HL-60 (cell line): ENCODE measurements at regions not wholly inside any gene's neighbourhood (a gene's known extent, or its start where the extent isn't known, plus 50 kb on each side); places are given as distances from the start of the nearest gene placed in this dataset.

Source experiments
- DNase-seq, 2 experiments: peaks; one replicate each; pipeline ENCODE4 v3.0.0-alpha.2; 2010 to 2020; ENCODE audit warnings: low read depth in 1 of 2, low spot score in 1 of 2
- H3K27ac ChIP-seq: fragments of 250-450 bp; sonication (Bioruptor Pico); replicated peaks from 2 replicates; pipeline ENCODE4 v1.5.1; 2020; ENCODE audit warnings: mild to moderate bottlenecking, moderate library complexity
- H3K27me3 ChIP-seq: fragments of 250-450 bp; sonication (Bioruptor Pico); 2 replicates; pipeline ENCODE4 v1.5.1; 2021; ENCODE audit warnings: mild to moderate bottlenecking, moderate library complexity; ENCODE audit not compliant: insufficient read depth, poor library complexity, severe bottlenecking
- H3K4me3 ChIP-seq: replicated peaks from 2 replicates; pipeline ENCODE4 v1.5.1; 2011; ENCODE audit warnings: mild to moderate bottlenecking, control low read depth, low read length; ENCODE audit not compliant: insufficient read depth
- CTCF ChIP-seq: IDR thresholded peaks from one replicate; pipeline ENCODE4 v1.5.1; 2011; ENCODE audit warnings: low read length, control low read depth, inconsistent platforms; ENCODE audit not compliant: insufficient read depth
- GABPA ChIP-seq: IDR thresholded peaks from 2 replicates; pipeline ENCODE4 v1.6.1; 2012; ENCODE audit warnings: low read depth
- POLR2AphosphoS5 ChIP-seq: IDR thresholded peaks from 2 replicates; pipeline ENCODE4 v1.6.1; 2012; ENCODE audit warnings: low read depth
- REST ChIP-seq: IDR thresholded peaks from 2 replicates; pipeline ENCODE4 v1.6.1; 2012; ENCODE audit warnings: low read depth; ENCODE audit not compliant: insufficient replicate concordance
- SPI1 ChIP-seq: IDR thresholded peaks from 2 replicates; pipeline ENCODE4 v1.6.1; 2012; ENCODE audit warnings: low read depth, mild to moderate bottlenecking, borderline replicate concordance

GRCh38 chr6:140475086-140475485 lies 1100.6 kb upstream of the CITED2 start:
- TF ChIP-seq GABPA (no peak), POLR2AphosphoS5 (no peak), REST (no peak), CTCF (no peak), SPI1 (no peak)
- H3K27me3 ChIP-seq = no peaks in the 10 kb centered on the region
- no peak overlapping the region for H3K4me3 ChIP-seq
- no peak for DNase-seq
- no peak overlapping the region for H3K27ac ChIP-seq

DNA sequence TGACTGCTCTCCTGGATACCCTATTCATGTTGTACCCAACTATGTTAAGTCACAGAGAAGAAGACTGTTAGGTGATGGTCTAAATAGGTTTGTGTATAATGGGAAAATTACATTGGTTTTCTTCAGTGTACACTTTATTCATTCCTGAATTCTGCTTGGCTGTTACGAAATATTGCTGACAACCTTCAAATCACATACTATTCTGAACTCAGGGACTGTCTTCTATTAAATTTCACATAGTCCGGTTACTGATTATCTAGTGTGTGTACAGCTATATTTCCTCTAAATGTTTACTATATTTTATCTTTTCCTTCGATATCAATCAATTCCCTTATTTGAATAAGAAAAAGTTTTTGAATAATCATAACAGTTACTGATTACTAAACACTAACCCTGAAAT lies 1090.3 kb upstream of the CITED2 start:
- no peak overlapping the region for H3K27ac ChIP-seq
- no peak for TF ChIP-seq REST
- TF ChIP-seq GABPA = no peak
- TF ChIP-seq SPI1 = no peak
- no peak for TF ChIP-seq CTCF
- no peak for TF ChIP-seq POLR2AphosphoS5
- H3K27me3 ChIP-seq = no peaks in the 10 kb centered on the region
- DNase-seq = no peak
- no peak overlapping the region for H3K4me3 ChIP-seq

- Histone ChIP-seq H3K27me3 (no peaks in the 10 kb centered on the region), H3K4me3 (no peak overlapping the region), H3K27ac (no peak overlapping the region)
- DNase-seq = no peak
- TF ChIP-seq SPI1 = no peak
- TF ChIP-seq CTCF = no peak
- no peak for TF ChIP-seq REST
- no peak for TF ChIP-seq GABPA
- no peak for TF ChIP-seq POLR2AphosphoS5
Measured at GRCh38 chr6:140463312-140463710, 1088.9 kb upstream of the CITED2 start.
